ENCODE measurements at regions not wholly inside any gene's neighbourhood (a gene's known extent, or its start where the extent isn't known, plus 50 kb on each side); places are given as distances from the start of the nearest gene placed in this dataset.

DNA sequence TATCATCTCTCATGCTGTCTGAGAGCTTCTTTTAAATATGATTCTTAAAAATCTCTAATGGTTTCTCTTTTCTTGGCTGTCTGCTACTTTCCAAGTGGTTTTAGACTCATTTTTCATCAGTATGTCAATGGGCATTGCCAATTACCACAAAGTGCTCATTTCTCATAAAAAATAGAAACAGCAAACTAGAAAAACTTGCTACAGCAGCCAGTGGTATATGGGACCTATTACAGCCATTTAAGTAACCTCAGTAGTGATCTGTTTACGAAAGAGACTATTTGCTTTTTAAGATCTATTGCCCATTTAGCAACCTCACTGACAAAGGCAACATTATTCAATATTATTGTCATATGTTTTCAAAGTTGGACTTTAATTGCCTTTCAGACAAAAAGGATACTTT, 207.1 kb upstream of the RHOBTB1 start:
- TF ChIP-seq CTCF (IDR thresholded peaks at IDR 0.05) = no peak
- no peak for TF ChIP-seq POLR2A (IDR thresholded peaks at IDR 0.05)

Data from vagina (tissue), 2 donors.